Endothelial cell of umbilical vein (primary cell): ENCODE measurements at regions not wholly inside any gene's neighbourhood (a gene's known extent, or its start where the extent isn't known, plus 50 kb on each side); places are given as distances from the start of the nearest gene placed in this dataset.

Source experiments
- BruUV-seq: library from RNA; stranded (reverse); fragments of 400-500 nt; replicated peaks from 2 replicates; lab custom pipeline; 2021; lab: Mats Ljungman, UMichigan
- CTCF ChIA-PET: fragments of 300-600, 350-600 bp; sonication (Branson Sonifier 250); formaldehyde crosslinking; loops from one replicate; lab custom pipeline; 2021; ENCODE audit warnings: antibody characterized with exemption, inconsistent platforms; lab: Charles Lee
- POLR2A ChIA-PET: fragments of 300-600, 350-600 bp; sonication (Branson Sonifier 250); formaldehyde crosslinking; loops from one replicate; lab custom pipeline; 2021; ENCODE audit warnings: antibody characterized with exemption, inconsistent platforms; lab: Charles Lee
- DNase-seq: peaks from one replicate; pipeline ENCODE4 v3.0.0-alpha.2; 2011; ENCODE audit warnings: low read depth, low spot score
- FAIRE-seq: peaks from 2 replicates; lab custom pipeline; 2011; peaks lifted over from hg19 to GRCh38; lab: Jason Lieb, UNC
- H2AFZ ChIP-seq: 2 replicates; pipeline ENCODE4 v1.6.0; 2012; ENCODE audit warnings: low read depth, low read length, control low read depth, inconsistent platforms
- H3K27ac ChIP-seq: 2 replicates; pipeline ENCODE4 v1.5.1; 2011; ENCODE audit warnings: low read depth, mild to moderate bottlenecking, control low read depth, low read length, moderate library complexity; ENCODE audit not compliant: insufficient read depth
- H3K27me3 ChIP-seq, 2 experiments: 2 replicates each; pipeline versions ENCODE4 v1.6.0 to v1.6.1; 2011; ENCODE audit warnings: low read length in 2 of 2, mixed read lengths in 1 of 2; ENCODE audit not compliant: control insufficient read depth in 2 of 2, insufficient read depth in 2 of 2
- H3K36me3 ChIP-seq, 2 experiments: 2 replicates in 1 of 2; 3 replicates in 1 of 2; pipeline ENCODE4 v1.5.1; 2011; ENCODE audit warnings: low read length in 2 of 2, mild to moderate bottlenecking in 1 of 2, moderate library complexity in 1 of 2; ENCODE audit not compliant: control insufficient read depth in 2 of 2, insufficient read depth in 2 of 2; ENCODE audit errors: extremely low read depth in 1 of 2
- H3K4me1 ChIP-seq: 3 replicates; pipeline ENCODE4 v1.5.1; 2011; ENCODE audit warnings: mild to moderate bottlenecking, low read length; ENCODE audit not compliant: control insufficient read depth, insufficient read depth; ENCODE audit errors: extremely low read depth
- H3K4me2 ChIP-seq: 2 replicates; pipeline ENCODE4 v1.6.1; 2011; ENCODE audit warnings: low read length, control low read depth, mixed read lengths; ENCODE audit not compliant: insufficient read depth
- H3K4me3 ChIP-seq, 3 experiments: fragments of 200-600 bp in 1 of 3; sonication (generic), shearing (Covaris generic) in 1 of 3; replicated peaks in 1 of 3; 2 replicates each; pipeline ENCODE4 v1.5.1; 2011 to 2016; ENCODE audit warnings: control low read depth in 3 of 3, low read length in 3 of 3, mild to moderate bottlenecking in 2 of 3, inconsistent platforms in 1 of 3, low read depth in 1 of 3, moderate library complexity in 1 of 3; ENCODE audit not compliant: insufficient read depth in 1 of 3
- H3K79me2 ChIP-seq: 2 replicates; pipeline ENCODE4 v1.6.0; 2012; ENCODE audit warnings: low read length, inconsistent platforms; ENCODE audit not compliant: control insufficient read depth, insufficient read depth
- H3K9ac ChIP-seq: replicated peaks from 2 replicates; pipeline ENCODE3; 2011; ENCODE audit warnings: low read length, control low read depth; ENCODE audit not compliant: insufficient read depth; ENCODE audit errors: extremely low read depth
- H3K9me1 ChIP-seq: replicated peaks from 3 replicates; pipeline ENCODE4 v1.6.0; 2011; ENCODE audit warnings: mild to moderate bottlenecking, low read length; ENCODE audit not compliant: control insufficient read depth, insufficient read depth; ENCODE audit errors: extremely low read depth
- H3K9me3 ChIP-seq: replicated peaks from 2 replicates; pipeline ENCODE4 v1.5.1; 2012; ENCODE audit warnings: low read length, inconsistent platforms; ENCODE audit not compliant: control insufficient read depth, insufficient read depth
- H4K20me1 ChIP-seq: replicated peaks from 2 replicates; pipeline ENCODE3; 2011; ENCODE audit warnings: mild to moderate bottlenecking, low read length; ENCODE audit not compliant: control insufficient read depth, insufficient read depth; ENCODE audit errors: extremely low read depth
- EZH2 ChIP-seq: IDR thresholded peaks from 2 replicates; pipeline ENCODE4 v1.6.1; 2012; ENCODE audit warnings: borderline replicate concordance, low read depth, mild to moderate bottlenecking, moderate library complexity, low read length, inconsistent platforms; ENCODE audit not compliant: severe bottlenecking
- FOS ChIP-seq: IDR thresholded peaks from 2 replicates; pipeline ENCODE4 v1.6.1; 2011; ENCODE audit warnings: mild to moderate bottlenecking, low read length, moderate library complexity, borderline replicate concordance; ENCODE audit not compliant: insufficient read depth
- GATA2 ChIP-seq: IDR thresholded peaks from 2 replicates; pipeline ENCODE4 v1.7.0; 2011; ENCODE audit warnings: low read depth, mild to moderate bottlenecking, moderate library complexity, mixed read lengths, low read length; ENCODE audit not compliant: insufficient read length, insufficient read depth
- JUN ChIP-seq: IDR thresholded peaks from 2 replicates; pipeline ENCODE4 v1.6.1; 2011; ENCODE audit warnings: borderline replicate concordance, low read depth; ENCODE audit not compliant: insufficient read length, insufficient read depth
- MYC ChIP-seq: IDR thresholded peaks from one replicate; pipeline ENCODE4 v1.6.1; 2011; ENCODE audit warnings: mild to moderate bottlenecking, low read depth, low read length
- POLR2A ChIP-seq: IDR thresholded peaks from 2 replicates; pipeline ENCODE4 v1.6.1; 2012; ENCODE audit warnings: low read depth, mild to moderate bottlenecking, control low read depth, low read length
- POLR2AphosphoS5 ChIP-seq: IDR thresholded peaks from 2 replicates; pipeline ENCODE4 v1.6.1; 2012; ENCODE audit warnings: low read depth, mild to moderate bottlenecking, control low read depth, low read length, moderate library complexity; ENCODE audit not compliant: insufficient read depth
- dilution Hi-C: fragments of 300-500 bp; cut with MboI; formaldehyde crosslinking; loops from one replicate; pipeline ENCODE4 v1.15.0; 2019; ENCODE audit warnings: low sequenced_read_pairs; ENCODE audit not compliant: extremely low pct_ligation_motif_present
- intact Hi-C: fragments of 100-400 bp; cut with micrococcal nuclease; formaldehyde crosslinking; loops from one replicate; pipeline ENCODE4 v1.10.0; 2022
- TF ChIP-seq, protein P1 (sequence below): IDR thresholded peaks from 2 replicates; pipeline ENCODE4 v1.6.1; 2011; ENCODE audit not compliant: insufficient read depth, insufficient read length
- TF ChIP-seq, protein P2 (sequence below), 2 donors: IDR thresholded peaks; 1 replicate in 1 of 2; 2 replicates in 1 of 2; pipeline ENCODE4 v1.5.1; 2011; ENCODE audit warnings: low read length in 2 of 2, mild to moderate bottlenecking in 2 of 2, moderate library complexity in 2 of 2, control low read depth in 1 of 2, inconsistent platforms in 1 of 2, low read depth in 1 of 2; ENCODE audit not compliant: insufficient read depth in 1 of 2; ENCODE audit errors: extremely low read depth in 1 of 2

DNA sequence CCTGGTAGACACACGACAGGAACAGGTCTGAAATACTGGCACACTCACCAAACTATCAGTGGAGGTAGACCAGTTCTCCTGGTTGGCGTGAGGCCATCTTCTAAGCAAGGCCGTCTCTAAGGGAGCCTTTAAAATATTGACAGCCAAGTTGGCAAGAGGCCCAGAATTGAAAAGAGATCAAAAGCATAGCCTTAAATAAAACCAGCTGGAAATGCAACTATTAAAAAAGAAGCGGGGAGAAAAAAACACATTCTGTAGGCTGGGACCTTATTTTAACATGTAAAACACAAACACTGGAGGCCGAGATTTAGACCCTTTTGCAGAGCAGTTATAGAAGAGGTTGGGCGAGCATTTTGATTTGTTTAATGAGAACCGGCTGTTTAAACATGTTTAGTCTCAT is 233.0 kb upstream of the CLNK start:
- H3K27ac ChIP-seq, result no peak overlapping the region
- TF ChIP-seq JUN (no peak), FOS (no peak), EZH2 (no peak), POLR2A (no peak), POLR2AphosphoS5 (no peak), GATA2 (no peak), MYC (no peak)
- TF ChIP-seq, protein P1, sequence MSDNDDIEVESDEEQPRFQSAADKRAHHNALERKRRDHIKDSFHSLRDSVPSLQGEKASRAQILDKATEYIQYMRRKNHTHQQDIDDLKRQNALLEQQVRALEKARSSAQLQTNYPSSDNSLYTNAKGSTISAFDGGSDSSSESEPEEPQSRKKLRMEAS, result no peak
- TF ChIP-seq, protein P2, sequence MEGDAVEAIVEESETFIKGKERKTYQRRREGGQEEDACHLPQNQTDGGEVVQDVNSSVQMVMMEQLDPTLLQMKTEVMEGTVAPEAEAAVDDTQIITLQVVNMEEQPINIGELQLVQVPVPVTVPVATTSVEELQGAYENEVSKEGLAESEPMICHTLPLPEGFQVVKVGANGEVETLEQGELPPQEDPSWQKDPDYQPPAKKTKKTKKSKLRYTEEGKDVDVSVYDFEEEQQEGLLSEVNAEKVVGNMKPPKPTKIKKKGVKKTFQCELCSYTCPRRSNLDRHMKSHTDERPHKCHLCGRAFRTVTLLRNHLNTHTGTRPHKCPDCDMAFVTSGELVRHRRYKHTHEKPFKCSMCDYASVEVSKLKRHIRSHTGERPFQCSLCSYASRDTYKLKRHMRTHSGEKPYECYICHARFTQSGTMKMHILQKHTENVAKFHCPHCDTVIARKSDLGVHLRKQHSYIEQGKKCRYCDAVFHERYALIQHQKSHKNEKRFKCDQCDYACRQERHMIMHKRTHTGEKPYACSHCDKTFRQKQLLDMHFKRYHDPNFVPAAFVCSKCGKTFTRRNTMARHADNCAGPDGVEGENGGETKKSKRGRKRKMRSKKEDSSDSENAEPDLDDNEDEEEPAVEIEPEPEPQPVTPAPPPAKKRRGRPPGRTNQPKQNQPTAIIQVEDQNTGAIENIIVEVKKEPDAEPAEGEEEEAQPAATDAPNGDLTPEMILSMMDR (IDR thresholded peaks at IDR 0.05; ENCODE audit: extremely low read depth in 1 of 2, insufficient read depth in 1 of 2, low read depth in 1 of 2, low read length in 2 of 2), result no peak
- H2AFZ ChIP-seq, result no peak overlapping the region
- CTCF ChIA-PET, result no interaction called here
- H3K36me3 ChIP-seq, result no peaks in the 10 kb centered on the region
- FAIRE-seq, result no peak
- dilution Hi-C loops, result no loop called here
- no peak overlapping the region for H3K9ac ChIP-seq
- no TSS peak for BruUV-seq
- no peak for DNase-seq
- no peaks in the 10 kb centered on the region for H3K9me1 ChIP-seq
- no peaks in the 10 kb centered on the region for H3K27me3 ChIP-seq
- POLR2A ChIA-PET, result no interaction called here
- no peaks in the 10 kb centered on the region for H4K20me1 ChIP-seq
- no peaks in the 10 kb centered on the region for H3K79me2 ChIP-seq
- H3K9me3 ChIP-seq, result no peaks in the 10 kb centered on the region
- no peak overlapping the region for H3K4me3 ChIP-seq
- no peak overlapping the region for H3K4me2 ChIP-seq
- intact Hi-C loops, result no loop called here
- H3K4me1 ChIP-seq, result no peaks in the 10 kb centered on the region
